COLO829 (cell line): ENCODE measurements at regions not wholly inside any gene's neighbourhood (a gene's known extent, or its start where the extent isn't known, plus 50 kb on each side); places are given as distances from the start of the nearest gene placed in this dataset.

Experiments
- DNase-seq: peaks from one replicate; pipeline ENCODE4 v3.0.0; 2012; ENCODE audit warnings: low spot score

GRCh38 chr3:81439108-81439507 is 322.3 kb downstream of the GBE1 start:
- no peak for DNase-seq

- DNase-seq = no peak
Measured at GRCh38 chr3:81437683-81438082, 323.8 kb downstream of the GBE1 start.

GRCh38 chr3:81436182-81436581 is 325.3 kb downstream of the GBE1 start:
- no peak for DNase-seq

- DNase-seq = no peak
Measured at GRCh38 chr3:81435050-81435449, 326.4 kb downstream of the GBE1 start.

- DNase-seq = no peak
Measured at GRCh38 chr3:81434161-81434560, 327.3 kb downstream of the GBE1 start.

- no peak for DNase-seq
Measured at GRCh38 chr3:81433675-81434074, 327.8 kb downstream of the GBE1 start.

GRCh38 chr3:81432456-81432855 is 329.0 kb downstream of the GBE1 start:
- no peak for DNase-seq

GRCh38 chr3:81426826-81427577 is 334.4 kb downstream of the GBE1 start:
- DNase-seq = no peak

- DNase-seq = peak; percentile 26
Measured at GRCh38 chr3:81425198-81425868, 336.1 kb downstream of the GBE1 start.

- peak; percentile 19 for DNase-seq
Measured at GRCh38 chr3:81419228-81419627, 342.2 kb downstream of the GBE1 start.

- DNase-seq = no peak
Measured at GRCh38 chr3:81416812-81417211, 344.6 kb downstream of the GBE1 start.

GRCh38 chr3:81406318-81406717 is 355.1 kb downstream of the GBE1 start:
- DNase-seq = peak; percentile 12

GRCh38 chr3:81395739-81396513 is 365.5 kb downstream of the GBE1 start:
- no peak for DNase-seq

- DNase-seq = no peak
Measured at GRCh38 chr3:81394651-81395524, 366.6 kb downstream of the GBE1 start.

- no peak for DNase-seq
Measured at GRCh38 chr3:81393251-81393650, 368.2 kb downstream of the GBE1 start.

GRCh38 chr3:81390796-81391195 is 370.6 kb downstream of the GBE1 start:
- DNase-seq = no peak

GRCh38 chr3:81388191-81388590 is 373.3 kb downstream of the GBE1 start:
- DNase-seq = no peak

- no peak for DNase-seq
Measured at GRCh38 chr3:81382470-81382869, 379.0 kb downstream of the GBE1 start.

- DNase-seq = no peak
Measured at GRCh38 chr3:81380234-81380633, 381.2 kb downstream of the GBE1 start.

GRCh38 chr3:81378552-81379293 is 382.7 kb downstream of the GBE1 start:
- no peak for DNase-seq

- no peak for DNase-seq
Measured at GRCh38 chr3:81375921-81376320, 385.5 kb downstream of the GBE1 start.
